ENCODE measurements at regions not wholly inside any gene's neighbourhood (a gene's known extent, or its start where the extent isn't known, plus 50 kb on each side); places are given as distances from the start of the nearest gene placed in this dataset.

- TF ChIP-seq ZNF768 (CRISPR knock-in tag; IDR thresholded peaks at IDR 0.05) (no peak), ZFX (CRISPR knock-in tag; IDR thresholded peaks at IDR 0.05; ENCODE audit: low read depth) (peak; percentile 84), ZNF326 (CRISPR knock-in tag; IDR thresholded peaks at IDR 0.05; ENCODE audit: borderline replicate concordance) (no peak), KAT8 (CRISPR knock-in tag; IDR thresholded peaks at IDR 0.05) (peak; percentile 45; the same call in 1 of the 2 replicates), PITX1 (CRISPR knock-in tag; IDR thresholded peaks at IDR 0.05) (peak; percentile 86), ZNF546 (CRISPR knock-in tag; conservative IDR thresholded peaks at IDR 0.05) (0 out of 2 replicates have a peak, but pooled peaks have one; percentile 47), ZNF121 (CRISPR knock-in tag; IDR thresholded peaks at IDR 0.05) (0 out of 2 replicates have a peak, but pooled peaks have one; percentile 31), CEBPB (IDR thresholded peaks at IDR 0.05; ENCODE audit: borderline replicate concordance, low read depth, low read length) (no peak), KDM2A (CRISPR knock-in tag; IDR thresholded peaks at IDR 0.05; ENCODE audit: borderline replicate concordance, low read depth) (no peak), AHDC1 (CRISPR knock-in tag; IDR thresholded peaks at IDR 0.05; ENCODE audit: borderline replicate concordance) (peak; percentile 74; the same call in 1 of the 2 replicates), PAWR (CRISPR knock-in tag; IDR thresholded peaks at IDR 0.05; ENCODE audit: borderline replicate concordance) (no peak), ATF7-NPFF (CRISPR knock-in tag; IDR thresholded peaks at IDR 0.05; ENCODE audit: low read depth) (peak; percentile 47; the same call in 1 of the 2 replicates), TCF12 (IDR thresholded peaks at IDR 0.05) (no peak), TCF12 (CRISPR knock-in tag; IDR thresholded peaks at IDR 0.05) (peak; percentile 81; the same call in 1 of the 2 replicates), THAP7 (CRISPR knock-in tag; IDR thresholded peaks at IDR 0.05) (0 out of 2 replicates have a peak, but pooled peaks have one; percentile 15), KLF6 (CRISPR knock-in tag; IDR thresholded peaks at IDR 0.05) (no peak), HNRNPL (IDR thresholded peaks at IDR 0.05; ENCODE audit: low read depth, low read length) (peak; percentile 96)
- TF ChIP-seq, protein P1, sequence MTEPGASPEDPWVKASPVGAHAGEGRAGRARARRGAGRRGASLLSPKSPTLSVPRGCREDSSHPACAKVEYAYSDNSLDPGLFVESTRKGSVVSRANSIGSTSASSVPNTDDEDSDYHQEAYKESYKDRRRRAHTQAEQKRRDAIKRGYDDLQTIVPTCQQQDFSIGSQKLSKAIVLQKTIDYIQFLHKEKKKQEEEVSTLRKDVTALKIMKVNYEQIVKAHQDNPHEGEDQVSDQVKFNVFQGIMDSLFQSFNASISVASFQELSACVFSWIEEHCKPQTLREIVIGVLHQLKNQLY (CRISPR knock-in tag; IDR thresholded peaks at IDR 0.05): 0 out of 2 replicates have a peak, but pooled peaks have one; percentile 49
- TF ChIP-seq, protein P2, sequence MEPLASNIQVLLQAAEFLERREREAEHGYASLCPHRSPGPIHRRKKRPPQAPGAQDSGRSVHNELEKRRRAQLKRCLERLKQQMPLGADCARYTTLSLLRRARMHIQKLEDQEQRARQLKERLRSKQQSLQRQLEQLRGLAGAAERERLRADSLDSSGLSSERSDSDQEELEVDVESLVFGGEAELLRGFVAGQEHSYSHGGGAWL (CRISPR knock-in tag; IDR thresholded peaks at IDR 0.05): no peak
- TF ChIP-seq, protein P3, sequence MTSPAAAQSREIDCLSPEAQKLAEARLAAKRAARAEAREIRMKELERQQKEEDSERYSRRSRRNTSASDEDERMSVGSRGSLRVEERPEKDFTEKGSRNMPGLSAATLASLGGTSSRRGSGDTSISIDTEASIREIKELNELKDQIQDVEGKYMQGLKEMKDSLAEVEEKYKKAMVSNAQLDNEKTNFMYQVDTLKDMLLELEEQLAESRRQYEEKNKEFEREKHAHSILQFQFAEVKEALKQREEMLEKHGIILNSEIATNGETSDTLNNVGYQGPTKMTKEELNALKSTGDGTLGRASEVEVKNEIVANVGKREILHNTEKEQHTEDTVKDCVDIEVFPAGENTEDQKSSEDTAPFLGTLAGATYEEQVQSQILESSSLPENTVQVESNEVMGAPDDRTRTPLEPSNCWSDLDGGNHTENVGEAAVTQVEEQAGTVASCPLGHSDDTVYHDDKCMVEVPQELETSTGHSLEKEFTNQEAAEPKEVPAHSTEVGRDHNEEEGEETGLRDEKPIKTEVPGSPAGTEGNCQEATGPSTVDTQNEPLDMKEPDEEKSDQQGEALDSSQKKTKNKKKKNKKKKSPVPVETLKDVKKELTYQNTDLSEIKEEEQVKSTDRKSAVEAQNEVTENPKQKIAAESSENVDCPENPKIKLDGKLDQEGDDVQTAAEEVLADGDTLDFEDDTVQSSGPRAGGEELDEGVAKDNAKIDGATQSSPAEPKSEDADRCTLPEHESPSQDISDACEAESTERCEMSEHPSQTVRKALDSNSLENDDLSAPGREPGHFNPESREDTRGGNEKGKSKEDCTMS (CRISPR knock-in tag; conservative IDR thresholded peaks at IDR 0.05): no peak
Observed at GRCh38 chr14:101226603-101227425, 323.3 kb upstream of the RTL1 start (continued).
